Naive B cell (primary cell): ENCODE measurements at regions not wholly inside any gene's neighbourhood (a gene's known extent, or its start where the extent isn't known, plus 50 kb on each side); places are given as distances from the start of the nearest gene placed in this dataset.
A peak's percentile ranks its signal among the peaks of the same experiment; 100 is the strongest.
"Not testable (repeated sequence)": the region's sequence is repeated elsewhere in the genome, so short reads cannot be mapped to it uniquely, and the experiment has no call there.

Source experiments
- ATAC-seq, 2 donors: fragments of 150-1000 bp; cut with Tn5 transposase; 2 replicates each; pipeline ENCODE4 v1.10.0; 2021; ENCODE audit warnings: low read depth in 2 of 2, mild to moderate bottlenecking in 2 of 2, moderate library complexity in 2 of 2
- DNase-seq: peaks from one replicate; pipeline ENCODE4 v3.0.0; 2022
- H3K27ac Mint-ChIP-seq, 6 donors: one replicate each; pipeline ENCODE4 v1.8.0; 2020 to 2022; ENCODE audit warnings: mild to moderate bottlenecking in 6 of 6, mixed read lengths in 6 of 6, moderate library complexity in 5 of 6, inconsistent platforms in 2 of 6
- H3K27me3 Mint-ChIP-seq, 3 donors: one replicate each; pipeline ENCODE4 v1.8.0; 2021 to 2022; ENCODE audit warnings: mixed read lengths in 3 of 3, mild to moderate bottlenecking in 1 of 3
- H3K36me3 Mint-ChIP-seq, 2 donors: one replicate each; pipeline ENCODE4 v1.8.0; 2020 to 2022; ENCODE audit warnings: mixed read lengths in 2 of 2, inconsistent platforms in 1 of 2, mild to moderate bottlenecking in 1 of 2
- H3K4me1 Mint-ChIP-seq, 3 donors: one replicate each; pipeline ENCODE4 v1.8.0; 2020 to 2022; ENCODE audit warnings: mixed read lengths in 3 of 3, inconsistent platforms in 1 of 3, mild to moderate bottlenecking in 1 of 3, moderate library complexity in 1 of 3
- H3K4me3 Mint-ChIP-seq, 8 donors: one replicate each; pipeline ENCODE4 v1.8.0; 2020 to 2022; ENCODE audit warnings: mild to moderate bottlenecking in 8 of 8, mixed read lengths in 8 of 8, moderate library complexity in 8 of 8, inconsistent platforms in 2 of 8
- H3K9me3 Mint-ChIP-seq, 7 donors: one replicate each; pipeline ENCODE4 v1.8.0; 2020 to 2022; ENCODE audit warnings: mixed read lengths in 7 of 7, mild to moderate bottlenecking in 5 of 7, inconsistent platforms in 2 of 7, moderate library complexity in 1 of 7

GRCh38 chr3:159030138-159030670, 228.3 kb downstream of the MFSD1 start:
- H3K9me3 Mint-ChIP-seq: peaks cover 0 to 13% (median 4%) of the 10 kb centered on the region in 7 donors
- DNase-seq: no peak

DNA sequence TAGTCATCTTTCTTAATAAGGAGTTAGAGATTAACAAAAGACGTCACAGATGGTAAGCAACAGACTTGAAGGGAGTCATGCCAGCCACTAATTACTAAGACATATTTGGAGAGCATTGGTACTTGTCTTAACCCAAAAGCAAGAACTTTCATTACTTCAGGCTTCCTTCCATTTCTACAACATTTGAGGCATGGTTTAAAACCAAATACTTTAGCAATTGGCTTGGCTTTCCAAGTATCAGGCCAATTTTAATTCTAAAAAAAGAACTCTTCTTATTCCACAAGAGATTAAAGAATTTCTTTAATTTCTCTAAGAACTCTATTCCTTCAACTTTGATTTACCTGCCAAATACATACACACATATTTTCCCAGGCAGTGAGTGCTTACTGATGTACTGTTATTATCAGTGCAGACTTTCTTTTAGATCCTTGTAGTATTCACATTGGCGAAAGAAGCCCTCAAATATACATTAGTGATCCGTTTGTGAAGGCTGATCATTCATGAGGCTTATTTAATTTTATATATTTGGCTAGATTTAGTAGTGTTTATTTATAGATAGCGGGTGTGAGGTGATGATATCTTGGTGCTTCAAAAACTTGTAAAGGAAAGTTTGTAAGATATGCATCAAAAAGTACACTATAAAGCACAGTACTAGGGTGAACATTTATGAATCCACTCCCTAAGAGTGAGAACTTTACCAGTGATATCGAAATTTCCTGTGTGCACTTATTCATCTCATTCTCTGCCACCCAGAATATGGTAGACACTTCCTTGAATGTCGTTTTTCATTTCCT, 229.2 kb downstream of the MFSD1 start:
- no peaks in the 10 kb centered on the region for H3K27me3 Mint-ChIP-seq
- DNase-seq (no peak), ATAC-seq (no peak)
- H3K4me1 Mint-ChIP-seq: no peaks in the 10 kb centered on the region
- H3K27ac Mint-ChIP-seq: no peak overlapping the region
- H3K4me3 Mint-ChIP-seq: no peak overlapping the region
- H3K9me3 Mint-ChIP-seq: peaks cover 0 to 13% (median 4%) of the 10 kb centered on the region in 7 donors
- no peaks in the 10 kb centered on the region for H3K36me3 Mint-ChIP-seq

More at GRCh38 chr3:159030138-159030670, 228.3 kb downstream of the MFSD1 start:
- ATAC-seq: no peak
- Mint-ChIP-seq H3K4me3 (no peak overlapping the region), H3K4me1 (no peaks in the 10 kb centered on the region), H3K27ac (no peak overlapping the region), H3K27me3 (no peaks in the 10 kb centered on the region), H3K36me3 (no peaks in the 10 kb centered on the region)

- Mint-ChIP-seq H3K4me3 (no peak overlapping the region), H3K4me1 (no peaks in the 10 kb centered on the region), H3K27ac (no peak overlapping the region), H3K36me3 (no peaks in the 10 kb centered on the region), H3K27me3 (no peaks in the 10 kb centered on the region), H3K9me3 (peaks cover 0 to 13% (median 5%) of the 10 kb centered on the region in 7 donors)
- ATAC-seq (no peak), DNase-seq (no peak)
Measured at GRCh38 chr3:159032311-159032710, 230.5 kb downstream of the MFSD1 start.

GRCh38 chr3:159038405-159038804, 236.6 kb downstream of the MFSD1 start:
- ATAC-seq (no peak), DNase-seq (no peak)
- Mint-ChIP-seq H3K36me3 (no peaks in the 10 kb centered on the region), H3K27me3 (no peaks in the 10 kb centered on the region), H3K4me3 (no peak overlapping the region), H3K27ac (no peak overlapping the region), H3K4me1 (no peaks in the 10 kb centered on the region), H3K9me3 (peaks cover 0 to 13% (median 4%) of the 10 kb centered on the region in 7 donors)

DNA sequence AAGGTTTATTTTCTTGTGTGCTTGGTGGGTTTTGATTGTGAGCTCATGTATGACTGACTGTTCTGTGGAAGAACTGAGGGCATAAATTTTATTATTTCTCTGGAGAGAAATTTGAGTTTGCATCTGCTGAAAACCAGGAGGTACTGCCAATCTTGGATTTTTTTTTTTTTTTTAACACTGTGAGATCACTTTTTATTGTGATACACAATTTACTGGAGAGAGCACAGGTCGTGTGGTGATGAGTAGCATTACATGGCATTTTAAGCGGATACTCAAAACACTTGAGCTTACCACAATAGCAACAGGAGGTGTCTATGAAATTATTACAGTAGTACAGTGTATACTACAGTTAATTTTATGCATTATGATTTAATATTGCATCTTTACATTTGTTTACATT, 237.4 kb downstream of the MFSD1 start:
- no peaks in the 10 kb centered on the region for H3K27me3 Mint-ChIP-seq
- ATAC-seq (no peak), DNase-seq (no peak)
- H3K36me3 Mint-ChIP-seq: no peaks in the 10 kb centered on the region
- no peak overlapping the region for H3K4me3 Mint-ChIP-seq
- no peaks in the 10 kb centered on the region for H3K4me1 Mint-ChIP-seq
- H3K9me3 Mint-ChIP-seq: peaks cover 0 to 9% (median 2%) of the 10 kb centered on the region in 7 donors
- no peak overlapping the region for H3K27ac Mint-ChIP-seq

GRCh38 chr3:159045279-159045885, 243.5 kb downstream of the MFSD1 start:
- Mint-ChIP-seq H3K9me3 (peaks cover 0 to 3% (median 0%) of the 10 kb centered on the region in 7 donors), H3K27me3 (no peaks in the 10 kb centered on the region), H3K4me1 (no peaks in the 10 kb centered on the region), H3K27ac (no peak overlapping the region), H3K4me3 (no peak overlapping the region), H3K36me3 (no peaks in the 10 kb centered on the region)
- ATAC-seq (no peak), DNase-seq (no peak)

GRCh38 chr3:159047361-159047760, 245.5 kb downstream of the MFSD1 start:
- Mint-ChIP-seq H3K27ac (no peak overlapping the region), H3K4me1 (no peaks in the 10 kb centered on the region), H3K36me3 (no peaks in the 10 kb centered on the region)

GRCh38 chr3:159052494-159052893, 250.6 kb downstream of the MFSD1 start:
- H3K4me1 Mint-ChIP-seq, ATAC-seq, H3K4me3 Mint-ChIP-seq, H3K27me3 Mint-ChIP-seq, H3K36me3 Mint-ChIP-seq, H3K27ac Mint-ChIP-seq, DNase-seq: not testable (repeated sequence)
- H3K9me3 Mint-ChIP-seq: peaks cover 6 to 20% (median 9%) of the 10 kb centered on the region in 7 donors

More at GRCh38 chr3:159047361-159047760, 245.5 kb downstream of the MFSD1 start:
- no peaks in the 10 kb centered on the region for H3K27me3 Mint-ChIP-seq
- H3K4me3 Mint-ChIP-seq: no peak overlapping the region
- no peak for DNase-seq
- H3K9me3 Mint-ChIP-seq: peaks cover 0 to 8% (median 4%) of the 10 kb centered on the region in 7 donors
- ATAC-seq: no peak

DNA sequence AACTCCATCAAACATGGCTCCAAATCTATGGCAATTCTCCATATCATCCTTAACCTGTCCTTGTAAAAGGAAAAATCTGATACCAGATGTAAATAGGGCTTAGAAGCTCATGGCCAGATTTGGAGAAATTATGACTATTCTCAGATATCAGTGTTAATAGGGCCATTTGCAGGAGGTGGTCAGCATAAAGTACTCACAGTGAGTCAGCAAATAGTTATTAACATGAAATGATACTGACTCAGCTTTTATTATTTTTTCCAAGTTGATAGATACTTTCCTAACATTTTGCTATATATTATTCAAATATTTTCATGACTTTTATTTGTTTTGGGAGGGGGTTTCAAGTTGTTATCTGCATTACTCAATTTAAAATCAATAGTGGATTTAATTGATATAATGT, 255.8 kb downstream of the MFSD1 start:
- Mint-ChIP-seq H3K27ac (no peak overlapping the region), H3K4me1 (no peaks in the 10 kb centered on the region), H3K9me3 (peaks cover 4 to 21% (median 6%) of the 10 kb centered on the region in 7 donors), H3K4me3 (no peak overlapping the region), H3K36me3 (no peaks in the 10 kb centered on the region), H3K27me3 (no peaks in the 10 kb centered on the region)
- no peak for DNase-seq
- no peak for ATAC-seq

- H3K36me3 Mint-ChIP-seq: no peaks in the 10 kb centered on the region
- no peak overlapping the region for H3K4me3 Mint-ChIP-seq
- no peaks in the 10 kb centered on the region for H3K4me1 Mint-ChIP-seq
- H3K27ac Mint-ChIP-seq: no peak overlapping the region
- DNase-seq (no peak), ATAC-seq (no peak)
- no peaks in the 10 kb centered on the region for H3K27me3 Mint-ChIP-seq
- H3K9me3 Mint-ChIP-seq: peaks cover 2 to 13% (median 6%) of the 10 kb centered on the region in 7 donors
Measured at GRCh38 chr3:159058859-159059258, 257.0 kb downstream of the MFSD1 start.

DNA sequence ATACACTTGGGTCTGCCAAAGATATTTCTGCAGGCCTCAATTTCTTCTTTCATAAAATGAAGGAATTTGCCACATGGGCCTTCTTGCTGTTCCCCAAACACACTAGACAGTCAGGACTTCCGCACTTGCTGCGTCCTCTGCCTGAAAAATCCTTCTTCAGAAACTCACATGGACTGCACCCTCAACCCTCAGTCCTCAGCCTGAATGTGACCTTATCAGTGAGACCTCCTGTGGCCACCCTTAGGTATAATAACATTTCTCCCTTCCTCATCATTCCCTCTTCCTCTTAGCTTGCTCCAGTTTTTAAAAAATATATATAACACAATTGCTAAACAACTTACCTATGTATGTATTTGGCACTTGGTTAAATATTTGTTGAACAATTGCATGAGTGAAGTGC, 257.5 kb downstream of the MFSD1 start:
- no peak for ATAC-seq
- H3K27ac Mint-ChIP-seq: no peak overlapping the region

DNA sequence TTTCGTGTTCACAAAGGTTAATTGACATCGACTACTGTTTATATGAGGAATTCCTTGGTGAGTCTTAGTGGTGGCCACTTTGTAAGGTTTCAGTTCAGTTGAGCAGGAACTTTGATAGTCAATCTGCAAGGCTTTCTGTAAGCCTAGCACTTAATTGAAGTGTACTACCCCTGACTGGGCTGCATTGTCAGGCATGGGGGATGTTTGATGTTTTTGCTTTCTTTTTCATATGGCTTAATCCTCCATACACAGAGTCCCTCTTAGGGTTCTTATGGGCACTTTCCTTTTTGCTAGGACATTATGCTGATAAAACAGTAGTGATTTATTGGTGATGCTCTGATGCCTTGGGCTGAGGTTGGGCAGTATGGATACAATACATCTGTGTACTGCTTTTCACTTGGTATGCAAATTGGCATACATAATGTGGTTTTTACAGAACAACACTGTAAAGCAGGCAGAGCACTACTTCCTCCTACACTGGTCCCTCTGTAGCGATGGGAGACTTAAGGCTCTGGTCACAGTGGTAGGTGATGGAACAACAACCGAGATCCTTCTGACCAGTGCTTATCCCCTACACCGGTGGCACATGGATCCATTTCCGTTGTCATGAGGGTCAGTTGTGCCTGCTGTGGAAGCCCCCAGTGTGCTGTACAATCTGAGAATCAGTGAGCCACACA, 261.0 kb downstream of the MFSD1 start:
- H3K36me3 Mint-ChIP-seq: no peaks in the 10 kb centered on the region
- H3K27me3 Mint-ChIP-seq: no peaks in the 10 kb centered on the region
- H3K4me1 Mint-ChIP-seq: no peaks in the 10 kb centered on the region
- DNase-seq: no peak
- ATAC-seq: no peak
- no peak overlapping the region for H3K4me3 Mint-ChIP-seq
- H3K27ac Mint-ChIP-seq: peak overlapping the region in 1 of 6 donors; percentile 73
- peaks cover 0 to 4% (median 2%) of the 10 kb centered on the region in 7 donors for H3K9me3 Mint-ChIP-seq

More for the DNA sequence above, 257.5 kb downstream of the MFSD1 start:
- H3K4me1 Mint-ChIP-seq: no peaks in the 10 kb centered on the region
- H3K27me3 Mint-ChIP-seq: no peaks in the 10 kb centered on the region
- no peak for DNase-seq
- H3K9me3 Mint-ChIP-seq: peaks cover 2 to 9% (median 6%) of the 10 kb centered on the region in 7 donors
- no peak overlapping the region for H3K4me3 Mint-ChIP-seq
- H3K36me3 Mint-ChIP-seq: no peaks in the 10 kb centered on the region

DNA sequence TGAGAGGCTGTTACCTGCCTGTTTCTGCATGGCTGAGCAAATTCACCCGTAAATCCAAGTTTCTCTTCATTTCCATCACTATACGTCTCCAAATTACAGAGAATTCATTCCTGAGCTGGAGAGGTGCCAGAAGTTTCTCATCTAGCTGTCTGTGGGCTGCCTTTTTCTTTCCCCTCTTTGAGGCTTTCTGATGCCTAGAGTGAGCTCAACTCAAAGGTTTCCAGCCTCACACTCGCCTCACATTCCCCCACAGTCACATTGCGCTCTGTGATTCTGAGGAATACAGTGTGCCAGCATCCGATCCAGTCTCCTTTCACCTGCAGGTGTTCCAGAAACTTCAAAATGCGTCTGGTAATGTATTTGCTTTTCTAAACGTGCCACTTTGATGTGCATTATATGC, 267.2 kb downstream of the MFSD1 start, which contains the start of gene IQCJ:
IQCJ (plus strand) TSS at position 229 of the 400 bp plus-strand sequence.
- Mint-ChIP-seq H3K4me1 (no peaks in the 10 kb centered on the region), H3K4me3 (no peak within 1 kb of the TSS), H3K27ac (no peak within 1 kb of the TSS), H3K27me3 (peaks cover 0 to 11% (median 0%) of the 10 kb centered on the region in 3 donors), H3K36me3 (no peaks in the 10 kb centered on the region), H3K9me3 (peaks cover 0 to 7% (median 0%) of the 10 kb centered on the region in 7 donors)
- ATAC-seq: no peak
- no peak for DNase-seq
